Astrocyte (in vitro differentiated cells and primary cell): ENCODE measurements at regions not wholly inside any gene's neighbourhood (a gene's known extent, or its start where the extent isn't known, plus 50 kb on each side); places are given as distances from the start of the nearest gene placed in this dataset.
"Not testable (repeated sequence)": the region's sequence is repeated elsewhere in the genome, so short reads cannot be mapped to it uniquely, and the experiment has no call there.

Experiments used
- DNase-seq: peaks from one replicate; pipeline ENCODE4 v3.0.0-alpha.2; 2010; ENCODE audit warnings: low read depth
- FAIRE-seq: peaks from 2 replicates; lab custom pipeline; 2011; peaks lifted over from hg19 to GRCh38; lab: Jason Lieb, UNC
- H2AFZ ChIP-seq: 2 replicates; pipeline ENCODE4 v1.6.0; 2012; ENCODE audit warnings: low read depth, low read length, inconsistent platforms
- H3K27ac ChIP-seq: 2 replicates; pipeline ENCODE4 v1.5.1; 2011; ENCODE audit warnings: low read depth, low read length, inconsistent platforms
- H3K27me3 ChIP-seq: 2 replicates; pipeline ENCODE4 v1.6.0; 2011; ENCODE audit warnings: low read length, inconsistent platforms; ENCODE audit not compliant: insufficient read depth
- H3K36me3 ChIP-seq: 2 replicates; pipeline ENCODE4 v1.5.1; 2011; ENCODE audit warnings: low read length, inconsistent platforms; ENCODE audit not compliant: insufficient read depth
- H3K4me1 ChIP-seq: 2 replicates; pipeline ENCODE4 v1.5.1; 2011; ENCODE audit warnings: low read length, inconsistent platforms; ENCODE audit not compliant: insufficient read depth
- H3K4me2 ChIP-seq: 2 replicates; pipeline ENCODE4 v1.6.0; 2012; ENCODE audit warnings: low read length, inconsistent platforms
- H3K4me3 ChIP-seq: 2 replicates; pipeline ENCODE4 v1.5.1; 2011; ENCODE audit warnings: low read depth, mild to moderate bottlenecking, low read length, inconsistent platforms; ENCODE audit not compliant: insufficient read depth
- H3K79me2 ChIP-seq: 2 replicates; pipeline ENCODE4 v1.6.0; 2012; ENCODE audit warnings: mild to moderate bottlenecking, low read length, inconsistent platforms; ENCODE audit not compliant: insufficient read depth
- H3K9ac ChIP-seq: 2 replicates; pipeline ENCODE4 v1.6.0; 2012; ENCODE audit warnings: mild to moderate bottlenecking, low read length, inconsistent platforms
- H3K9me3 ChIP-seq: 2 replicates; pipeline ENCODE4 v1.5.1; 2012; ENCODE audit warnings: low read depth, mild to moderate bottlenecking, low read length, inconsistent platforms; ENCODE audit not compliant: insufficient read depth
- H4K20me1 ChIP-seq: 2 replicates; pipeline ENCODE4 v1.6.0; 2012; ENCODE audit warnings: low read length, inconsistent platforms; ENCODE audit not compliant: insufficient read depth
- H3K27ac Mint-ChIP-seq: one replicate; pipeline ENCODE4 v1.8.0; 2021; ENCODE audit warnings: mild to moderate bottlenecking, mixed read lengths; ENCODE audit not compliant: unreplicated experiment
- H3K27me3 Mint-ChIP-seq: one replicate; pipeline ENCODE4 v1.8.0; 2021; ENCODE audit warnings: low read depth, mixed read lengths; ENCODE audit not compliant: unreplicated experiment
- H3K36me3 Mint-ChIP-seq: one replicate; pipeline ENCODE4 v1.8.0; 2021; ENCODE audit warnings: low read depth, mixed read lengths; ENCODE audit not compliant: unreplicated experiment
- H3K4me1 Mint-ChIP-seq: one replicate; pipeline ENCODE4 v1.8.0; 2021; ENCODE audit warnings: low read depth, mixed read lengths; ENCODE audit not compliant: unreplicated experiment
- H3K4me3 Mint-ChIP-seq: one replicate; pipeline ENCODE4 v1.8.0; 2021; ENCODE audit warnings: mild to moderate bottlenecking, moderate library complexity, mixed read lengths; ENCODE audit not compliant: unreplicated experiment
- H3K9me3 Mint-ChIP-seq: one replicate; pipeline ENCODE4 v1.8.0; 2021; ENCODE audit warnings: mild to moderate bottlenecking, mixed read lengths; ENCODE audit not compliant: unreplicated experiment
- CTCF ChIP-seq: IDR thresholded peaks from 2 replicates; pipeline ENCODE4 v1.5.1; 2011; ENCODE audit warnings: low read depth, mild to moderate bottlenecking, inconsistent platforms, low read length, moderate library complexity; ENCODE audit not compliant: insufficient read depth
- EZH2 ChIP-seq: IDR thresholded peaks from 2 replicates; pipeline ENCODE4 v1.6.1; 2012; ENCODE audit warnings: mild to moderate bottlenecking, low read length, inconsistent platforms; ENCODE audit not compliant: insufficient read depth

DNA sequence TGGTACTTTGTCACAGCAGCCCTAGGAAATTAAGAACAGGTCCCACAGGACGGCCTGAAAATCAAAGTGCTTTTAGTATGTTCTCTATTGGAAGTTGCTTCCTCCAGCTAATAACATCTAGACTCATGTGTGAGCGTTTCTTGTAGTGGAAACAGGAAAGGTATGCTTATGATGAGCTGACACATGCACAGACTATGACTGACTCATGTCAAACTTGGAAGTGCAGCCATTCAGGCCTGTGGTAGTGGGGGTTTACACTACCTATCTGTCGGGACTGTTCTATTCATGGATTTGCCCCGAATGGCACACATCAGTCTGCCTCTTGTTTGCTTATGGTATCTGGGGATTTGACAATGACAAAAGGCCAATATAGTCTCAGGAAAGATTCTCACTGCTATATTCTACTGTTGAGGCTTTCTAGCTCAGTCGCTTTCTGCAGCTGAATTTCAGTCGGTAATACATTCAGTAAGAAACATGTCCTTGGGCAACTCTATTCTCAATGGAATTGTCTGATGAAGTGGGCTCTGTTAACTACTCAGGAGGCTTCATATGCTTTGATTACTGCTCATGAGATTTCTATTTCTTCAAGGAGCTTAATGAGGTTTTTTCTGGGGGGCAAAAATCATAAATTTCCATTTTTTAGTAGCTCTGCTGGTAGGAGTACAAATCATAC lies 270.3 kb upstream of the DAAM1 start:
- Mint-ChIP-seq H3K9me3 (no peaks in the 10 kb centered on the region), H3K36me3 (no peaks in the 10 kb centered on the region), H3K4me3 (no peak overlapping the region), H3K27ac (peak overlapping the region; percentile 86), H3K27me3 (no peaks in the 10 kb centered on the region), H3K4me1 (peaks cover 36% of the 10 kb centered on the region)
- TF ChIP-seq EZH2 (no peak), CTCF (no peak)
- Histone ChIP-seq H3K4me2 (peak overlapping the region; percentile 43), H3K4me3 (no peak overlapping the region), H4K20me1 (no peaks in the 10 kb centered on the region), H3K9me3 (no peaks in the 10 kb centered on the region), H3K9ac (no peak overlapping the region), H3K4me1 (peaks cover 15% of the 10 kb centered on the region), H3K27ac (peak overlapping the region; percentile 5), H3K27me3 (no peaks in the 10 kb centered on the region), H3K36me3 (no peaks in the 10 kb centered on the region), H2AFZ (peak overlapping the region; percentile 45), H3K79me2 (no peaks in the 10 kb centered on the region)
- DNase-seq: peak; percentile 45
- FAIRE-seq: peak; percentile 96

DNA sequence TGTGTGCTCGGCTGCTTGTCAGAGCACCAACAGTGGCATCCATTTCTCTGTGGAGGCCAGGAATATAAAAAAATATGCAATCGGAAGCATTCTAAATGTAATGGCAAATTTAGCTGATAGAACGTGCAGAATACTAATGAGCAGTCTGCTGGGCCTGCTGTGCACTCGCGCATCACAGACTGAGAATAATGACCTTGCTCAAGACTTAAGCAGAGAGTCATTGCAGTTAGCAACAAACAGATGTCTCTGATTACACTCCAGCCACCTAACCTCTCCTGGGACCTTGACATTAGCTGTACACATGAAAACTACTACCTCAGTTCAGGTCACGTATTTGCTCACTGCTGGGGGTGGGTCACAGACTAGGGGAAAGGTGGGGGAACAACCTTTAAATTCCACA lies 269.2 kb upstream of the DAAM1 start:
- Mint-ChIP-seq H3K36me3 (no peaks in the 10 kb centered on the region), H3K27ac (no peak overlapping the region), H3K27me3 (no peaks in the 10 kb centered on the region), H3K9me3 (no peaks in the 10 kb centered on the region), H3K4me3 (no peak overlapping the region), H3K4me1 (peaks cover 34% of the 10 kb centered on the region)
- Histone ChIP-seq H3K4me3 (no peak overlapping the region), H3K27me3 (no peaks in the 10 kb centered on the region), H3K9me3 (no peaks in the 10 kb centered on the region), H3K36me3 (no peaks in the 10 kb centered on the region), H3K9ac (no peak overlapping the region), H3K27ac (no peak overlapping the region), H4K20me1 (no peaks in the 10 kb centered on the region), H2AFZ (no peak overlapping the region), H3K4me2 (no peak overlapping the region), H3K4me1 (peaks cover 15% of the 10 kb centered on the region), H3K79me2 (no peaks in the 10 kb centered on the region)
- no peak for DNase-seq
- no peak for FAIRE-seq
- no peak for TF ChIP-seq CTCF
- no peak for TF ChIP-seq EZH2

DNA sequence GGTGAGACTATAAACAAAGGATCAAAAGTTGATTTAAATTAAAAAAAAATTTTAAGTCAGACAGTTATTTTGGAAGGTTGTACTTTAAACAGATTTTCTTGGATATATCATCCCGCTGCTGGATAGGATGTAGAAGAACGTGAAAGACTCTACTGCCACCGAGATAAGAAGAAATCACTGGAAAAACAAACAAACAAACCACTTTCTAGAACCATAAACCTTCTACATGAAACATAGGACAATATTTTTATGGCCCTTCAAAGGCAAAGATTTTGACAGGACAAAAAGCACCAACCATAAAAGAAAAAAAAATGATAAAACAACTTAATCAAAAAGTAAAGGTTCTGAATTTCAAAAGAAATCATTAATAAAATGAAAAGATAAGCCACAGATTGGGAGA lies 268.2 kb upstream of the DAAM1 start:
- Histone ChIP-seq H3K4me3 (no peak overlapping the region), H3K27me3 (no peaks in the 10 kb centered on the region), H3K79me2 (no peaks in the 10 kb centered on the region), H4K20me1 (no peaks in the 10 kb centered on the region), H3K9ac (no peak overlapping the region), H2AFZ (no peak overlapping the region), H3K9me3 (no peaks in the 10 kb centered on the region), H3K27ac (no peak overlapping the region), H3K4me1 (peaks cover 15% of the 10 kb centered on the region), H3K36me3 (no peaks in the 10 kb centered on the region), H3K4me2 (no peak overlapping the region)
- Mint-ChIP-seq H3K36me3 (no peaks in the 10 kb centered on the region), H3K4me3 (no peak overlapping the region), H3K4me1 (peaks cover 35% of the 10 kb centered on the region), H3K9me3 (peaks cover 1% of the 10 kb centered on the region), H3K27me3 (no peaks in the 10 kb centered on the region), H3K27ac (no peak overlapping the region)
- TF ChIP-seq CTCF: no peak
- no peak for TF ChIP-seq EZH2
- FAIRE-seq (no peak), DNase-seq (no peak)

DNA sequence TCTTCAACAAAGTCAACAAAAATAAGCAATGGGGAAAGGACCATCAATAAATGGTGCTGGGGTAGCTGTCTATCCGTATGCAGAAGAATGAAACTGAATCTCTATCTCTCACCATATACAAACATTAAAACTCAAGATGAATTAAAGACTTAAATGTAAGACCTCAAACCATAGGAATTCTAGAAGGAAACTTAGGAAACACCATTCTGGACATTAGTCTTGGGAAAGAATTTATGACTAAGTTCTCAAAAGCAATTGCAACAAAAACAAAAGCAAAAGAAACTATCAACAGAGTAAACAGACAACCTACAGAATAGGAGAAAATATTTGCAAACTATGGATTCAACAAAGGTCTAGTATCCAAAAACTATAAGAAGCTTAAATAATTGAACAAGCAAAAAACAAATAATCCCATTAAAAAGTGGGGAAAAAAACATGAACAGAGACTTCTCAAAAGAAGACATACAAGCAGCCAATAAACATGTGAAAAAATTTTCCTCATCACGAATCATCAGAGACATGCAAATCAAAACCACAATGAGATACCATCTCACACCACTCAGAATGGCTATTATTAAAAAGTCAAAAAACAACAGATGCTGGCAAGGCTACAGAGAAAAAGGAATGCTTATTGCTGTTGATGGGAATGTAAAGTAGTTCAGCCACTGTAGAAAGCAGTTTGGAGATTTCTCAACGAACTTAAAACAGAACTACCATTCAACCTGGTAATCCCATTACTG lies 266.1 kb upstream of the DAAM1 start:
- H3K27me3 Mint-ChIP-seq, H3K36me3 Mint-ChIP-seq, H3K79me2 ChIP-seq, H2AFZ ChIP-seq, H3K9ac ChIP-seq, H3K27ac ChIP-seq, H4K20me1 ChIP-seq, H3K4me3 ChIP-seq, H3K9me3 ChIP-seq, H3K9me3 Mint-ChIP-seq, DNase-seq, H3K27me3 ChIP-seq, H3K4me3 Mint-ChIP-seq, H3K36me3 ChIP-seq: not testable (repeated sequence)
- FAIRE-seq: peak; percentile 23
- Mint-ChIP-seq H3K27ac (peak overlapping the region; percentile 13), H3K4me1 (peaks cover 38% of the 10 kb centered on the region)
- Histone ChIP-seq H3K4me1 (peaks cover 15% of the 10 kb centered on the region), H3K4me2 (peak overlapping the region; percentile 3)
